NCI-H345 (cell line): ENCODE measurements at regions not wholly inside any gene's neighbourhood (a gene's known extent, or its start where the extent isn't known, plus 50 kb on each side); places are given as distances from the start of the nearest gene placed in this dataset.

Source experiments
- DNase-seq: peaks from one replicate; lab custom pipeline; 2025; lab: John Stamatoyannopoulos, UW

DNA sequence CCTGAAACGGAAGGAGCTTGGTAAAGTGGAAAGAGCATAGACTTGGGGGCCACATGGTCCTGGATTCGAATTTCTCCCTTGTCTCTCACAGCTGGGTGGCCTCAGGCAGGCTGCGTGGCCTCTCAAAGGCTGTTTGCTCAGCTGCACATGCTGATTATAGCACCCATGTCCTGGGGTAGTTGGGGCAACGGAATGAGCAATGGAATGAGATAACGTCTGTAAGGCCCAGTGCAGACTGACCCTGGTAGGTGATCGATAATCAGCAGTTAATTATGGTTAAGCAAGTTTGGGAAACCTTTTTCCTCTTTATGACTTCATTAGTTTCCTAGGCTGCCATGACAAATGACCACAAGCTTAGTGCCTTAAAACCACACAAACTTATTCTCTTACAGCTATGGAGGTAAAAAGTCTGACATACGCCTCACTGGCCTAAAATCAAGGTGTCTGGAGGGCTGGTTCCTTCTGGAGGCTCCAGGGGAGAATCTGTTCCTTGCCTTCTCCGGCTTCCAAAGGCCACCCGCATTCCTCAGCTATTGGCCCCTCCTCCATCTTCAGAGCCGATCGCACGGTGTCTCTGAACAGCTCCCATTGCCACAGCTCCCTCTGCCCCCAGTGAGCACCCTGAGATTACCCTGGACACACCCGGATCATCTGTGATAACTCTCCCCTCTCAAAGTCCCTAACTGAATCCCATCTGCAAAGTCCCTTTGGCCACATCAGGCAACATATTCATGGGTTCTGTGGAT is 294.9 kb upstream of the FOXF1 start:
- no peak for DNase-seq

DNA sequence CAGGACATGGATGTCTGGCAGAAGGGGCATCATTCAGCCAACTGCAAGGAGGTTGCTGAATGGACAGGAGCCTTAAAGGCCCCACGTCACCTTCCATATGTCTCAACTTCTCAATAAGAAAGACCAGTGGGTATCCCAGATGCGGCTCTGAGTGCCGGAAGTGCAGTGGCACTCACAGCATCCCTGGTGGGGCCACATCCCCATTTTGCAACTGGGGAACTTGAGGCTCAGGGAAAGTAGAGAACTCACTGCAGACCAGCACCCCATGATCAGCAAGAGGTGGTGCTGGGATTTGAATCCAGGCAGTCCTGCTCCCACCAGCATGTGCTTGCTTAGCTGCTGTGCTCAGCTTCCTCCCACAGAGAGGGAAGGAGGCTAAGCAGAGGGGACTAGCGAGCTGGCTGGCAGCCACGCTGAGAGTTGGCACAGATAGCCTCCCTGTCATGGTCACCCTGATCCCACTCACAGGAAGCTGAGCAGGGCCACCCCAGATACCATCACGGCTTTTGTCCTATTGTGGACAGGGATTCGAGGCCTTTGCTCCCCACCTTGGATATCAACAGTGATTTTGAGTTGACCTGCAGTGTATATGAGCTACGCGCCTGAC is 294.2 kb upstream of the FOXF1 start:
- no peak for DNase-seq

DNA sequence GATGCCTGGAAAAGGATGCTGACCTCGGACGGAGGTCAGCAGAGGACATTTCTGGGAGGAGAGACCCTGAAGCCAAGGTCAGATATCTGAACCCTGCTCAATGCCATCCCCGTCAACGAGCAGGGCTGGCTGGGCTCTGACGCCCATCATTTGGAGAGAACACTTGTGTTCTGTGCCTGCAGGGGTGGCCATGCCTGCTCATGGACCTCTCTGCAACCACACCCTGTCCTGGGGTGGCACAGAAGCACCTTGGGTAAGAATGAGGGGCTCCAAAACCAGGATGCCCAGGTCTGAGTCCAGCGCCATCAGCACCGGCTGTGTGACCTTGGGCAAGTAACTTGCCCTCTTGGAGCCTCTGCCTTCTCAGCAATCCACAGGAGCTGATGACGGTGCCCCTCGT is 293.7 kb upstream of the FOXF1 start:
- DNase-seq = no peak

DNA sequence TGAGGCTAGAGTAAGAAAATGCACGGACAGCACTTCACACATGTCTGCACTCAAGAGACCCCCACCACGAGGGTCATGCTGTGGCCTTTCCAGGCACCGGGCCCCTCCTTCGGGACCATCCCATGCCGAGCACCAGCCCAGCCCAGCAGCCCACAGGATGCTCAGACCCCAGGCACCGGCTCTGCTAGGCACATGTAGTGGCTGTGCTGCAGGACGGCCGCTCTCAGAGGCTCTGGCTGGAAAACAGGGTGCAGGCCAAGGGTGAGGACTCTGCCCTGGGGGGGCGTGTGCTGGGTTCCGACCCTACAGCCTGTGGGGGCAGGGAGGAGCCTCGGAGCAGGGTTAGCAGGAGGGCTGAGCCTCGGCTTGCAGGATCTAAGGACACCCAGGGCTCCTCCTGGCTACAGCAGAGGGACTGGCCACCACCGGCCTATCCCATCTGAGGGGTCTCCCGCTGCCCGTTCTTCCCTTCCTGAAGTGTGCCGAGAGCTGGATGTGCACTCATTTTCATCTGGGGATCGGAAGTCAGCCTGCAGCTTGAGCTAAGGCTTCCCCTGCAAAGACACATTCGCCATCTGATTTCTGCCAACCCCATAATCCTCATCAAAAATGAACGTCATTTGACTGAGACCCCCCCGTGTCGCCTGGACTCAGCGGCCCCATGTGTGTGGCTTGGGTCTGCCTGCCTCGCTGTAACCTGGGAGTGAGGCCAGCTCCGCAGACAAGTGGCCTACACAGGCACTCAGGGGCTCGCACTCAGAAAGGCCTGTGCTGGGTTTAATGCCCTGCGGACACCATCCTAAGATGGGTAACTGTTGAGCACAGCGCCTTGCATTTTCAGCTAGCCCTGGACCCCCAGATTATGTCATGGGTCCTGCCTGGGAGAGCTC is 293.1 kb upstream of the FOXF1 start:
- DNase-seq = no peak

DNA sequence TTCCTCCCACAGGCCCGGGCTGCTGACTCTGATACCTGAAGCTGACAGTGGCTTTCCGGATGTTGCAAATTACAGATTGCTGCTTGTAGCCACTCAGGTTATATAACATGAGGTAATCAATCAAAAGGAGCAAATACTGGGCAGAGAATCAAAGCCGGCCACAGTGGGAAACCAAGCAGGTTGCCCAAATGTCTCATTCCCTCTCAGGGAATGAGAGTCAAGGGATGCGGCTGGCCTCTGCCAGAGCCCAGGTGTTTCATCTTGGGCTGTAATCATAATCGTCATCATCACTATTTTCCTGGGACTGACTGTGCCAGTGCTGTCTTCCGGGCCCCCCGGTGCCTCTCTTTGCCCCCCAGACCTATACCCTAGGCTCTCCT is 292.4 kb upstream of the FOXF1 start:
- DNase-seq = no peak

DNA sequence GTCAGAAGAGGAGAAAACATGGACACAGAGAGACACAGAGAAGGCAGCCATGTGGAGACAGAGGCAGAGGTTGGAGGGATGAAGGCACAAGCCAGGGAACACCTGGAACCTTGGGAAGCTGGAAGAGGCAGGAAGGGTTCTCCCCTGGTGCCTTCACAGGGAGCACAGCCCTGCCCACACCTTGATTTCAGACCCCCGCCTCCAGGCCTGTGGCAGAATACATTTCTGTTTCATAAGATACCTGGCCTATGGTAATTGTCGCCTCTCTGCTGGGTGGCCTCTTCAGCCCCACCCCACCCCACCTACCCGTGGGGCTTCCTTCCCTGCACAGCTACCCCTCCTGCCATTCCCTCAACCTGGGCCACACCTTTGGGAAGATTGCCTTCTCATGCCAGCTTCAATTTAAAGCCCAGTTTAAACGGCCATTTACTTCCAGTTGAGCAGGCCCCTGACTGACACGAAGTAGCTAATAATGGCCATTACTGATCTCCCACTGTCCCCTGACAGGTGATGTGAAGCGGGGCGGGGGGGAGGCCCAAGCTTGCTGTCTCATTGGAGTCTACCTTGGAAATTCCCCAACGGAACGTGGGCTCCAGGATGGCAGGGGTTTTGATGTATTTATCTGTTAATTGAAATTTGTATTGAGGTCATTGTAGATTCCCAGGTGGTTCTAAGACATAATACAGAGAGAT is 291.7 kb upstream of the FOXF1 start:
- no peak for DNase-seq

DNA sequence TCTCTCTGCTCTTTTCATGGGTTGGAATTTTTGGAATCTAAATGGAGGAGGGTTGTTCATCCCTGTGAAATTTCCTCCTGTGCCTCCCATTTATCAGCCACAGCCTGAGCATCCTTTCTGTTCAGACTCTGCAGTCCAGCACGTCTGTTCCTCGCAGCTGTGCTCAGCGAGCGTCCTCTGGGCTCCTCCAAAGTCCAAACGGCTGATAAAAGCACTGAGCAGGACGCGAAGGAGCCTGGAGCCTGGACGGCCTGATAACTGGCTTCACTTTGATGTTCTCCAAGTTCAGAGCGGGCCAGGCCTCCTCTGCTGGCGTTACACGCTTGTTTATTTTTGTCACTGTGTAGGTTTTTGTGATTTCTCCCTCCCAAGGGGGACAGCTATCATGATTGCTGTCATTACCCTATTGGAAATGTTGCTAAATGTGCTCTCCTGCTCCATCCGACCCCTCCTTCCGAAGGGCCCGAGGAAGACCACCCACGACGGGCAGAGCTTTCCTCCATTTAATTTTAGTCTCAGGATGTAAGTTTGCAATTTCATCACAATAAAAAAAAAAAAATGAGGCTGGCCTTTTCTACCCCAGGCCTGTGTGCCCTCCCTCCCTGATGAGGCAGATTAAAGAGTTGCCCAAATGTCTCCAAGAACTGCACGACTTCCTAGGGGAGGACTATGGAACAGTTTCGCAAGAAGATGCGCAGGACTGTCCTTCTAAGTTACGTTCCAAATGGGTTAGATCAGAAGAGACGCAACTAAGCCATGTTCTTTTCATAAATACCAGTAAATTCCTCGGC is 290.5 kb upstream of the FOXF1 start:
- DNase-seq = no peak

DNA sequence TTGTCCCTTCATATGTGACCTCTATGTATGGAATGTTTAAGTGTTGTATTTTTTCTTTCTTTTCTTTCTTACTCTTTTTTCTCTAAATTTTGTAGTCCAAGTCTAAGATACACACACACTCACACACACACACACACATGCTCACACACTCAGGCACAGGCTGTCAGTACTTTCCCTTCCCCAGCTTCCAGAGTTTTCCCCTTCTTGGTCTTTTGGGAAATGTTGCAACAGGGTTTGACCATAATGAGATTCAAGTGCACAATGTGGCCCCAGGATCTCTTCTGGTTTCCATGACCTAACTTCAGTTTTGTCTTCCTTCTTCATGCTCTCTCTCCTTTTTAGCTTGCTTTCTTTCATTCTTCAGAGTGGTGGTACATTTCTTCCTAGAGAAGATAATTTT is 289.8 kb upstream of the FOXF1 start:
- DNase-seq = no peak

DNA sequence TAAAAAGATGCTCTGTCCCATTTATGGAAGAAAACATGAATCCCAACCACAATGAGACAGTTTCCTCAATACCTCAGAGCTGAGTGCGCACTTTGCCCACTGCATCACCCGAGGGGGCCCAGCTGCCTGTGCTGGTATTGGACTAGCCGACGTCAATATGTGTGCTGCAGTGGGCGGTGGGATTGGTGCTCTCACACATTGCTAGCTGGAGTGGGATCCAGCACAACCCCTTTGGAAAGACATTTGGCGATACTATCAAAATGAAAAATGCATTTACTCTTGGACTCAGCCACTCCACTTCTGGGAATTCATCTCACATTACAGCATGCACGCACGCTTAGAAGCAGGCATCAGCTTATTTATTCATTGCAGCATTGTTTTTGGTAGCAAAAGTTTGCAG is 289.2 kb upstream of the FOXF1 start:
- DNase-seq = no peak

DNA sequence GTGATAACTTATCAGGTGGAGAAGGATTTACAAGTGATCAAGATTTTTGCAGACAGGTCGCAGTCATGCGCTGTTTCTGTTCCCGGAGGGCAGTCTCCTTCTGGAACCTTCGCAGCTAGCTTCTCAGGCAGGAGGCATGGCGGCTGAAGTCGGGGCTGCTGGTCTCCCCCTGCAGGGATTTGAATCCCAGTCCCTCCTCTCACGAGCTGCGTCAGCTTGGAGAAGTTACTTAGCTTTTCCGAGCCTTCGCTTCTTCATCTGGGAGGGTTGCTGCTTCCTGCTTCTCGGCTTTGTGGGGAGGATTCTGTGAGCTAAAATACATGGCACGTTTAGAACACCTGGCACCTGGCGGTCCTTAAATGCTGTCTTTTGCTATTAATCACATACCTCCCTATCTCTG is 287.8 kb upstream of the FOXF1 start:
- DNase-seq = no peak

DNA sequence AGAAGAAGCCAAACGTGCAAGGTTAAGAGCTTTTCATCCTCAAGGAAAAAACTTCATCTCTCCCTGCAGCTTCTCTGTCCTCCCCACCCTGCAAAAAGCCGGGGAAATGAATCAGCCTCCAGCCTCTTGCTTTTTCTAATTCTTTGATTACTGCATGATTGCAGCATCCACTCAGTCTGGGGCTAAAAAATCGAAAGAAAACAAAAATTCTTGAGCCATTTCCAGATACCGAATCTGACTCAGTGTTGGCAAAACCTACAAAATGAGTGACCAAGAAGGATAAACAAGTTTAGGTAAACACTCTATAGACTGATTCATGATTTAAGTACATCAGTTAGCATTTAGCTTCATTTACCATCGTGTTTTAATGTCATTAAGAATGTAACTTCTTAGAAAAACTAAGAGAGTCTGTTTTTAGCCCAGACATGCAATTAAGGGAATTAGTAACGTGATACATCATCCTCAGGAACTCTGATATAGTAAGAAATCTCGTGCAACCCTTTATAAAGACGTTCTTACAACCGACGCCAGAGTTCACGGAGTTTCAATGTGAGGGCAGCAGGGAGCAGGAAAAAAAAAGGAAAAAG is 287.3 kb upstream of the FOXF1 start:
- DNase-seq = no peak

DNA sequence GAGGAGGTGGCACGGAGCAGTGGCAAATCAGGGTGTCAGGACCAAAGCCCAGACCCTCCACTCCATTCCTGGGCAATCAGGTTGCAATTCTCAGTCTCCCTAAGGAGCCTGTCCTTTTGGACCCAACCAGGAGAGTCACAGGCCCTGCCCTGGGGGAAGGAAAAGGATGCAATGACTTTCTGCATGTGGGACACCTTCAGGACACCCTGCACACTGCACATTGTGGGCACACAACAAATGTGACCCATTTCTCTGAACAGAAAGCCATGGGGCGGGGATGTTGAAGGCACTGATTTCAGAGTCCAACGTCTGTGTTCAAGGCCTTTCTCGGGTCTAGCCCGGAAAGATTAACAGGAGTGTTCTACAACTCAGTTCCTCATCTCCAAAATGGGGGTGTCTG is 286.2 kb upstream of the FOXF1 start:
- DNase-seq = no peak

DNA sequence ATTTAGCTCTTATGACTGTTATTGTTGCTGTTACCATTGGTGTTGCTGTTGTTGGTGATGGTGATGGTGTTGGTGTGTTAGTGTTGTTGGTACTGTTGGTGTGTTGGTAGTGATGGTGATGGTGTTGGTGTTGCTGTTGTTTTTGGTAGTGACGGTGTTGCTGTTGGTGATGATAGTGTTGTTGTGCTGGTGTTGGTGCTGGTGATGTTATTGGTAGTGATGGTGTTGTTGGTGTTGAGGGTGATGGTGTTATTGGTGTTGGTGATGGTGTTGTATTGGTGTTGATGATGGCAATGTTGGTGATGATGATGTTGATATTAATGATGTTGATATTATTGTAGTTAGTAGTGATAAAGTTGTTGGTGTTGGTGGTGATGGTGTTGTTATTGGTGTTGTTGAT is 285.7 kb upstream of the FOXF1 start:
- DNase-seq = no peak

DNA sequence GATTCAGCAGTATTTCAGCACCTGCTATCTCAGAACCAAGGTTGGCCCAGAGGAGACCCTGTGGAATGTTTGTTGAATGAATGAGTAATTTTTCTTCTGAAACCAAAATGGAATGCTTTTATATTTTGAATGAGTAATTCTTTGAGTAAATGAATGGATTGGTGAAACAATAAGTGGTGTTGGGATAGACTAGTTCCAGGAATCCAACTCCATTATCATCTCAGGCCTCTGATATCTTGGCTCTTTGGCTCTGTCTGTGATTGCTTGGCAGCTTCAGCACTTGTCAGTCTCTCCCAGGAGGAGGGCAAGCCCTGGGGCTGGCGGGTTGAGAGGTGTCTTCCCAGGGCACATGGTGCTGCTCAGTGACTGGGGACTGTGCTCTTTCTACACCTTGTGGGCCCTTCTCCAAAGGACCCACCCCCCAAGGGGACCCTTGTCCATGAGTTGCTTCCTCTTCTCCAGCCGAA is 284.4 kb upstream of the FOXF1 start:
- no peak for DNase-seq

DNA sequence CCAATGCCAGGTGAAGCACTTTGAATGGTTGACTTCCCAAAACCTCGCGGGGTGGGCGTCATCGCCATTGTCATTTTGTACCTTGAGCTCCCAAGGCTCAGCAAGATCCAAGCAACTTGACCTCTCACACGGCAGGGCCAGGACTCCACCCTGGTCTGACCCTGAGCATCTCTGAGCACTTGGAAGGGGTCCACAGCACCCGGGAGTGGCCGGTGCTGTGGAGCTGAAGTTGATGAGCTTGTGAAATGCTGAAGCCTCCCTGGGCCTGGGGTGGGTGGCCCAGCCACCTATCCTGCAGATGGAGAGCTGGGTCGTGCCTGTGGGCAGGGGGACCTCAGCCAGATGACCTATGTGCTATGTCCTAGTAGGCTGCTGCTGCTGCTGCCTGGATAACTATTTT is 283.3 kb upstream of the FOXF1 start:
- no peak for DNase-seq

DNA sequence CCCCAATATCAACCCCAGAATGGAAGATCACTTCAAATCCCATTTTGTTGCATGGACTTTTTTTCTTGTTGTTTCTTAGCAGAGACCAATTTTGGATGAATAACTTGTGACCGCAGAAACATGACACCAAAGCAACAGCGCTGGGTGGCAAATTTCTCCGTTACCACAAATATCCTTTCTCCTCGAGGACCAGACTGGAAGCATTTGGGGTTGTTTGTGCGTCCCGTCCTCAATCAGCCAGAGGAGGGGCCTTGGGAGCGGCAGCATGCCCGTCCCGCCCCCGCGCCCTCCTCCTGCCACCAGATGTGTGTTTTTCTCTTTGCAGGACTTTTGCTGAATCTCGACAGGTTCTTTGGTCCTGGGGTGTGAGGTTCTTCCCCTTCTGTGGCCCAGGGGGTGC is 282.5 kb upstream of the FOXF1 start:
- no peak for DNase-seq

DNA sequence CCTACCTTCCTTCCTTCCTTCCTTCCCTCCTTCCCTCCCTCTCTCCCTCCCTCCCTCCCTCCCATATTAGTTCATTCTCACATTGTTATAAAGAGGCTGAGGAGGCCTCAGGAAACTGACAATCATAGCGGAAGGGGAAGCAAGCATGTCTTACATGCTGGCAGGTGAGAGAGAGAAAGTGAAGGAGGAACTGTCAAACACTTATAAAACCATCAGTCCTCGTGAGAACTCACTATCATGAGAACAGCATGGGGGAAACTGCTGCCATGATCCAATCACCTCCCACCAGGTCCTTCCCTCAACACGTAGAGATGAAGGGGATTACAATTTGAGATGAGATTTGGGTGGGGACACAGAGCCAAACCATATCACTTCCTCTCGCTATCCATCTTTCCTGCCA is 281.6 kb upstream of the FOXF1 start:
- DNase-seq = no peak

DNA sequence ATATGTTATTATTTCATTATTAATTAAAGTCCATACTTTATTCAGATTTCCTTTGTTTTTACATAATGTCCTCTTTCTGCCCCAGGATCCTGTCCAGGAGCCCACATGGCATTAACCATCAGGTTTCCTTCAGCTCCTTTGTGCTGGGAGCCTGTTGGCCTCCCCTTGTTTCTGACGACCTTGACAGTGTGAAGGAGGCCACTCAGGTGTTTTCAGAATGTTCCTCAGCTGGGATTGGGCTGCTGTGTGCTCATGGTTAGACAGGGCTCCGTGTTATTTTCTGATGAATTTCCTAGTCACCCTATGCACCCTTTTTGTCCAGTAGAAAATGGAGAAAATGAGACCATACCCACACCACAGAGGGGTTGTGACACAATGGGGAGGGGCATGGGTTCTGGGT is 281.0 kb upstream of the FOXF1 start:
- no peak for DNase-seq

DNA sequence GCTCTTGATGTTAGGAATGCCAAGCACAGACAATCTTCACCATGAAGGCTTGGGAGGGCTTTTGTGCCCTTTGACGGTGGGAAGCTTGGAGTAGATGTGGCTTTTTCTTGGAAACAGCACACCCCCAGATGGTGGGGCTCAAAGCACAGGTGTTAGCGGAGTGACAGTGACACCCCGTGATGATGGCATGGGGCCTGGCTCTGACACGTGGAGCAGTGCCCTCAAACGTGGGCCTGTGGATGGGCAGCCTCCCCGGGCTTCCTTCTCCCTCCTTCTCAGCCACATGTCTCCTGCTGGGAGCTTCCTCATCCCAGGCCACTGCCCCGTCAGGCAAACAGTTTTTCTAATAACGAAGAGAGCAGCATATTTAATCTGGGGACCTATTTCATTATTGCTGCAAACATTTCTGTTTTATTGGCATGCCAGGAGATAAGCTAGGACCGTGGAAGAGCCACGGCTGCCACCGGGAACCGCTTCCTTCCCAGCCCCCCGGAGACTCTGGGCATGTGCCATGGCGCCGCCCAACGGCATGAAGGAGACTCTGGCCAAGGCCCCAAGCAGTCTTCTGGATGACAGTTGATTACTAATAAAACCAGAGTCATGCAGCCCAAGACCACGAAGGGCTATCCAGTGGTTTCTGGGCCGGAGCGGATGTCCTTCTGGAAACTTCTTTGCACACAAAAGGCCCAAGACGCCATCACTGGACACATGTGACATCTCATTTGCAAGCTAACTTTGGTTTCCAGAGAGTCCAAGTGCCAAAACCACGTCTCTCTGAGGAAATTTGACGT is 280.3 kb upstream of the FOXF1 start:
- no peak for DNase-seq

DNA sequence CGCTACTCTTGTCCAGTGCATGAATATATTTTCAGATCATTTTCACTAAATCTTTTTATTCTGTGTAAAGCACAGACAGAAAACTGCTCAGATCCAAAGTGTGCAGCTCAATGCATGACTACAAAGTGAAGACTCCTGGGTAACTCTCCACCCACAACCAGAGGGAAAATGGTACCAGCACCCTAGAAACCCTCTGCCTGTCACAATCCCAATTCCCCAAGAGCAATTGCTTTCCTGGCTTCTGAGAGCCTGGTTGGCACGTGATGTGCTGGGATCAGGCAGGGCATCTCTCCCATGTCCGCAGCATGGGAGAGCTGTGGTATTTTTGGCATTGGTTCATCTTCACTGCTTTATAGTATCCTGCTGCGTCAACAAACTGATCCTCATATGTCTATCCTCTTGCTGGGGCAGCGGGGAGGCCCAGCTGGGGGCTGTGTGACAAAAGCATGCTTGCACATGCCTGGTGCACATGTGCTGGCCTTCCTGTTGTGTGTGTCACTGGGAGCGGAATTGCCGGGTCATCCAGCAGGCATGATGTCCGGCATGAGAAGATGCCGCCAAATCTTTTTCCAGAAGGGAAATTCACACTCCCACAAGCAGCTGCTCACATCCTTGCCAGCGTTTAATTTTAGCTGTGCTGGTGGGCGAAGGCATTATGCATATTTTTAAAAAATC is 278.9 kb upstream of the FOXF1 start:
- no peak for DNase-seq
